Chondrocyte (in vitro differentiated cells): ENCODE measurements at regions not wholly inside any gene's neighbourhood (a gene's known extent, or its start where the extent isn't known, plus 50 kb on each side); places are given as distances from the start of the nearest gene placed in this dataset.

ENCODE experiments used
- DNase-seq: peaks from one replicate; pipeline ENCODE4 v3.0.0; 2021; ENCODE audit warnings: mixed read lengths, low spot score
- H3K27ac Mint-ChIP-seq: one replicate; pipeline ENCODE4 v1.8.0; 2021; ENCODE audit warnings: mild to moderate bottlenecking, moderate library complexity, mixed read lengths; ENCODE audit not compliant: unreplicated experiment
- H3K27me3 Mint-ChIP-seq: 2 replicates; pipeline ENCODE4 v1.8.0; 2021; ENCODE audit warnings: low read depth, mixed read lengths
- H3K36me3 Mint-ChIP-seq: 2 replicates; pipeline ENCODE4 v1.8.0; 2021; ENCODE audit warnings: low read depth, mixed read lengths
- H3K4me1 Mint-ChIP-seq: 2 replicates; pipeline ENCODE4 v1.8.0; 2021; ENCODE audit warnings: low read depth, mild to moderate bottlenecking, mixed read lengths
- H3K4me3 Mint-ChIP-seq: one replicate; pipeline ENCODE4 v1.8.0; 2021; ENCODE audit warnings: mild to moderate bottlenecking, moderate library complexity, mixed read lengths; ENCODE audit not compliant: unreplicated experiment
- H3K9me3 Mint-ChIP-seq: 2 replicates; pipeline ENCODE4 v1.8.0; 2021; ENCODE audit warnings: low read depth, mixed read lengths
- TF ChIP-seq, protein P1 (sequence below): fragments of 200-600 bp; sonication (generic); IDR thresholded peaks from 2 replicates; pipeline ENCODE4 v1.5.0; 2021; ENCODE audit warnings: antibody characterized with exemption, mild to moderate bottlenecking, moderate library complexity

DNA sequence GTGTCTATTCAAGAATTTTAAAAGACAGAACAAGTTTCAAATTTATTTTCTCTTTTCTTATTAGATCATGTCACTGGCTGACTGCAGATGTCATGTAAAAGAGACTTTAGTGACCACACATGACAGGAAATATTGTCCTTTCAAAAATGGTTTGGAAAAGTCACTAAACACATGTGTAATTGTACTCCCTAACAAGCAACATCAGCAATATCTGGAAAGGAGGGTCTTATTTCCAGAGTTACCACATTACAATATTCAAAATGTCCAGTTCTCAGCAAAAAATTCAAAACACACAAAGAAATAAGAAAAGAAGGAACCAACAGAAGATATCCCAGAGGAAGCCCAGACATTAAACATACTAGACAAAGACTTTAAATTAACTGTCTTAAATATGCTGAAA, 197.1 kb downstream of the EN1 start:
- H3K4me1 Mint-ChIP-seq, result peaks cover 4% of the 10 kb centered on the region
- H3K27me3 Mint-ChIP-seq, result peaks cover 24% of the 10 kb centered on the region
- TF ChIP-seq, protein P1, sequence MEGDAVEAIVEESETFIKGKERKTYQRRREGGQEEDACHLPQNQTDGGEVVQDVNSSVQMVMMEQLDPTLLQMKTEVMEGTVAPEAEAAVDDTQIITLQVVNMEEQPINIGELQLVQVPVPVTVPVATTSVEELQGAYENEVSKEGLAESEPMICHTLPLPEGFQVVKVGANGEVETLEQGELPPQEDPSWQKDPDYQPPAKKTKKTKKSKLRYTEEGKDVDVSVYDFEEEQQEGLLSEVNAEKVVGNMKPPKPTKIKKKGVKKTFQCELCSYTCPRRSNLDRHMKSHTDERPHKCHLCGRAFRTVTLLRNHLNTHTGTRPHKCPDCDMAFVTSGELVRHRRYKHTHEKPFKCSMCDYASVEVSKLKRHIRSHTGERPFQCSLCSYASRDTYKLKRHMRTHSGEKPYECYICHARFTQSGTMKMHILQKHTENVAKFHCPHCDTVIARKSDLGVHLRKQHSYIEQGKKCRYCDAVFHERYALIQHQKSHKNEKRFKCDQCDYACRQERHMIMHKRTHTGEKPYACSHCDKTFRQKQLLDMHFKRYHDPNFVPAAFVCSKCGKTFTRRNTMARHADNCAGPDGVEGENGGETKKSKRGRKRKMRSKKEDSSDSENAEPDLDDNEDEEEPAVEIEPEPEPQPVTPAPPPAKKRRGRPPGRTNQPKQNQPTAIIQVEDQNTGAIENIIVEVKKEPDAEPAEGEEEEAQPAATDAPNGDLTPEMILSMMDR, result no peak
- H3K36me3 Mint-ChIP-seq, result peaks cover 5% of the 10 kb centered on the region
- no peak overlapping the region for H3K27ac Mint-ChIP-seq
- DNase-seq, result no peak
- peaks cover 16% of the 10 kb centered on the region for H3K9me3 Mint-ChIP-seq
- H3K4me3 Mint-ChIP-seq, result no peak overlapping the region

DNA sequence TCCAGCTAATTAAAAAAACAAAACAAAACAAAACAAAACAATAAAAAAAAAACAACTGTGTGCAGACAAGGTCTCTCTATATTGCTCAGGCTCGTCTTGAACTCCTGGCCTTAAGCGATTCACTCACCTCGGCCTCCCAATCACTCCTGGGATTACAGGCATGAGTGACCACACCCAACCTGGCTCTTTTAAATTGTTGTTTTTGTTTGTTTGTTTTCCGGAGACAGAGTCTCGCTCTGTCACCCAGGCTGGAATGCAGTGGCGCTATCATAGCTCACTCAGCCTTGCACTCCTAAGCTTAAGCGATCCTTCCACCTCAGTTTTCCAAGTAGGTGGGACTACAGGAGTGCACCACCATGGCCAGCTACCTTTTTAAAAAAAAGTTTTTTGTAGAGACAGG, 201.6 kb downstream of the EN1 start:
- peaks cover 4% of the 10 kb centered on the region for H3K36me3 Mint-ChIP-seq
- H3K4me1 Mint-ChIP-seq, result no peaks in the 10 kb centered on the region
- peaks cover 7% of the 10 kb centered on the region for H3K9me3 Mint-ChIP-seq
- no peak overlapping the region for H3K27ac Mint-ChIP-seq
- TF ChIP-seq, protein P1, result no peak
- no peak overlapping the region for H3K4me3 Mint-ChIP-seq
- peaks cover 34% of the 10 kb centered on the region for H3K27me3 Mint-ChIP-seq
- no peak for DNase-seq

DNA sequence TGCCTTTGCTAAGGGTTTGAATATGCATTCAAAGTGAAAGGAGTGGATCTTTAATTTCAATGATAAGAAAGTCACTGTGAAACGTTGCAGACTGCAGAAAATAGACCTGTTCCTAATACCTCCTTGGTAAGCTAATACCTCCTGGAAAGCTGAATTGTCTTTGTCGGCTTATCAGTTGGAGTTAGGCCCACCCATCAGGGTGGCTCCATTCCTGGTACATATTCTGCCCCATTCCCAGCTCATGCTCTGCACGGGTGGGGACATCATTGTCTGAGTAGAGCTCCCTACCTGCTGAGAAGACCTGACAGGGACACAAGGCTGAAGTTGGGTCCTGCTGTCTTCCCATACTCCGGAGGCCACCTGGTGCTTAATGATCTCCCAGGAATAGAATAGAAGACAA, 203.3 kb downstream of the EN1 start:
- no peak for DNase-seq
- H3K36me3 Mint-ChIP-seq, result no peaks in the 10 kb centered on the region
- H3K27me3 Mint-ChIP-seq, result peaks cover 25% of the 10 kb centered on the region
- no peak overlapping the region for H3K4me3 Mint-ChIP-seq
- no peaks in the 10 kb centered on the region for H3K4me1 Mint-ChIP-seq
- H3K27ac Mint-ChIP-seq, result no peak overlapping the region
- H3K9me3 Mint-ChIP-seq, result peaks cover 5% of the 10 kb centered on the region
- TF ChIP-seq, protein P1, result no peak

DNA sequence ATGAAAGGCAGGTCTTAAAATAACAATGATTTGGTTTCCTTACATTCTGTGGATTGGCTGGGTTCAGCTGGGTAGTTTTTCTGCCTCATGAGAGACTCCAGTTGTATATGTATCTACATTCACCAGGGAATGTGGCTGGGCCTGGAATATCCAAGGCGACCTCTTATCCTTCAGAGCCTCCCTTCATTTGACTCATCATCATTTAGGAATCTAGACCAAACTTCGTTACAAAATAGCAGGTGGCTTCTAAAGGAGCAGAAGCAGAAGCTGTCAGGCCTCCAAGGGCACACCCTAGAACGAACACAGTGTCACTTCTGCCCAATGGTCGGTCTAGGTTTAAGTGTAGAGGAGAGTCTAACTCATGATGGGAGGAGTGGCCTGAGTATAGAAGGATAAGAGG, 204.2 kb downstream of the EN1 start:
- no peaks in the 10 kb centered on the region for H3K36me3 Mint-ChIP-seq
- peaks cover 25% of the 10 kb centered on the region for H3K27me3 Mint-ChIP-seq
- no peak overlapping the region for H3K4me3 Mint-ChIP-seq
- H3K9me3 Mint-ChIP-seq, result peaks cover 5% of the 10 kb centered on the region
- TF ChIP-seq, protein P1, result no peak
- no peaks in the 10 kb centered on the region for H3K4me1 Mint-ChIP-seq
- DNase-seq, result no peak
- no peak overlapping the region for H3K27ac Mint-ChIP-seq

DNA sequence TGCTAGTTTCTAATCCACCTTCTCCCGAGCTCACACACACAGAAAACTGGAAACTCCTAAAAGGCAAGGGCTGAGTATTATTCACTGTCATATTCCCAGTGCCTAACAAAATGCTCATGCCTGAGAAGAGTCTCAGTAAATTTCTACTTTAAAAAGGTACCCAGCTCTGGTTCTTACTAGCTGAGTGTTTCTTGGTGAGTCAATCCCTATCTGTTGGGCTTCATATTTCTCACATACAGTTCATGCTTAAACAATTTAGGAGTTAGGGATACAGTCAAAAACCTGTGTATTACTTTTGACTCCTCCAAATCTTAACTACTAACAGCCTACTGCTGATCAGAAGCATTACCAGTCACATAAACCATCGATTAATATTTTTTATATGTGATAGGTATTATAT, 204.9 kb downstream of the EN1 start:
- Mint-ChIP-seq H3K4me1 (no peaks in the 10 kb centered on the region), H3K36me3 (no peaks in the 10 kb centered on the region), H3K9me3 (peaks cover 5% of the 10 kb centered on the region), H3K27me3 (peaks cover 22% of the 10 kb centered on the region), H3K4me3 (no peak overlapping the region), H3K27ac (no peak overlapping the region)
- no peak for DNase-seq
- TF ChIP-seq, protein P1, result no peak
